ENCODE measurements at regions not wholly inside any gene's neighbourhood (a gene's known extent, or its start where the extent isn't known, plus 50 kb on each side); places are given as distances from the start of the nearest gene placed in this dataset.

GRCh38 chr9:110072597-110073355, 135.2 kb downstream of the C9orf152 start:
- Mint-ChIP-seq H3K9me3 (no peaks in the 10 kb centered on the region), H3K4me1 (peaks cover 0 to 52% (median 3%) of the 10 kb centered on the region in 7 donors), H3K36me3 (peaks cover 0 to 39% (median 0%) of the 10 kb centered on the region in 5 donors), H3K27ac (no peak overlapping the region), H3K4me3 (no peak overlapping the region), H3K27me3 (peaks cover 0 to 4% (median 0%) of the 10 kb centered on the region in 5 donors)
- DNase-seq (no peak), ATAC-seq (no peak)
- no peaks in the 10 kb centered on the region for H3K9me3 ChIP-seq (ENCODE audit: control insufficient read depth in 2 of 3, low read length in 3 of 3)
- POLR2A ChIA-PET: interaction anchor here (0.5 kb wide), 1 partner anchor 20 kb away, joined by 3 read pairs; no protein-coding TSS in a partner anchor
- H3K4me1 ChIP-seq (ENCODE audit: control insufficient read depth in 2 of 2, insufficient read depth in 2 of 2, low read length in 2 of 2): no peaks in the 10 kb centered on the region
- H3K27ac ChIP-seq (ENCODE audit: low read depth, low read length): no peak overlapping the region
- H3K36me3 ChIP-seq (ENCODE audit: control insufficient read depth in 2 of 3, insufficient read depth in 3 of 3, low read length in 3 of 3): no peaks in the 10 kb centered on the region
- H3K27me3 ChIP-seq (ENCODE audit: control insufficient read depth in 2 of 2, insufficient read depth in 2 of 2, low read length in 2 of 2): no peaks in the 10 kb centered on the region
- intact Hi-C loops (cut with micrococcal nuclease): no loop called here
- CTCF ChIA-PET: no interaction called here
- H3K4me3 ChIP-seq (ENCODE audit: low read length): no peak overlapping the region

GRCh38 chr9:110073356-110073905, 134.5 kb downstream of the C9orf152 start:
- no peaks in the 10 kb centered on the region for H3K9me3 ChIP-seq (ENCODE audit: control insufficient read depth in 2 of 3, low read length in 3 of 3)
- H3K27ac Mint-ChIP-seq: no peak overlapping the region
- H3K27ac ChIP-seq (ENCODE audit: low read depth, low read length): no peak overlapping the region
- H3K9me3 Mint-ChIP-seq: no peaks in the 10 kb centered on the region
- CTCF ChIA-PET: no interaction called here
- no peak overlapping the region for H3K4me3 Mint-ChIP-seq
- no peaks in the 10 kb centered on the region for H3K4me1 ChIP-seq (ENCODE audit: control insufficient read depth in 2 of 2, insufficient read depth in 2 of 2, low read length in 2 of 2)
- H3K36me3 Mint-ChIP-seq: peaks cover 0 to 34% (median 0%) of the 10 kb centered on the region in 5 donors
- DNase-seq (no peak), ATAC-seq (no peak)
- H3K4me1 Mint-ChIP-seq: peaks cover 0 to 48% (median 0%) of the 10 kb centered on the region in 7 donors
- no peaks in the 10 kb centered on the region for H3K27me3 ChIP-seq (ENCODE audit: control insufficient read depth in 2 of 2, insufficient read depth in 2 of 2, low read length in 2 of 2)
- no peak overlapping the region for H3K4me3 ChIP-seq (ENCODE audit: low read length)
- peaks cover 0 to 4% (median 0%) of the 10 kb centered on the region in 5 donors for H3K27me3 Mint-ChIP-seq
- no peaks in the 10 kb centered on the region for H3K36me3 ChIP-seq (ENCODE audit: control insufficient read depth in 2 of 3, insufficient read depth in 3 of 3, low read length in 3 of 3)
- intact Hi-C loops (cut with micrococcal nuclease): no loop called here
- POLR2A ChIA-PET: no interaction called here

GRCh38 chr9:110076894-110077725, 130.8 kb downstream of the C9orf152 start:
- H3K4me3 Mint-ChIP-seq: no peak overlapping the region
- DNase-seq (no peak), ATAC-seq (no peak)
- POLR2A ChIA-PET: no interaction called here
- H3K36me3 Mint-ChIP-seq: peaks cover 0 to 25% (median 0%) of the 10 kb centered on the region in 5 donors
- Histone ChIP-seq H3K27me3 (ENCODE audit: control insufficient read depth in 2 of 2, insufficient read depth in 2 of 2, low read length in 2 of 2) (no peaks in the 10 kb centered on the region), H3K4me1 (ENCODE audit: control insufficient read depth in 2 of 2, insufficient read depth in 2 of 2, low read length in 2 of 2) (no peaks in the 10 kb centered on the region), H3K9me3 (ENCODE audit: control insufficient read depth in 2 of 3, low read length in 3 of 3) (no peaks in the 10 kb centered on the region), H3K36me3 (ENCODE audit: control insufficient read depth in 2 of 3, insufficient read depth in 3 of 3, low read length in 3 of 3) (no peaks in the 10 kb centered on the region), H3K27ac (ENCODE audit: low read depth, low read length) (no peak overlapping the region), H3K4me3 (ENCODE audit: low read length) (no peak overlapping the region)
- no peaks in the 10 kb centered on the region for H3K9me3 Mint-ChIP-seq
- H3K27ac Mint-ChIP-seq: no peak overlapping the region
- CTCF ChIA-PET: interaction anchor here (0.7 kb wide), 1 partner anchor 9 kb away, joined by 5 read pairs; no protein-coding TSS in a partner anchor
- intact Hi-C loops (cut with micrococcal nuclease): no loop called here
- peaks cover 13 to 61% (median 17%) of the 10 kb centered on the region in 7 donors for H3K4me1 Mint-ChIP-seq
- peaks cover 0 to 4% (median 0%) of the 10 kb centered on the region in 5 donors for H3K27me3 Mint-ChIP-seq

GRCh38 chr9:110077925-110078324, 130.0 kb downstream of the C9orf152 start:
- Histone ChIP-seq H3K27me3 (ENCODE audit: control insufficient read depth in 2 of 2, insufficient read depth in 2 of 2, low read length in 2 of 2) (no peaks in the 10 kb centered on the region), H3K27ac (ENCODE audit: low read depth, low read length) (no peak overlapping the region), H3K36me3 (ENCODE audit: control insufficient read depth in 2 of 3, insufficient read depth in 3 of 3, low read length in 3 of 3) (no peaks in the 10 kb centered on the region), H3K4me1 (ENCODE audit: control insufficient read depth in 2 of 2, insufficient read depth in 2 of 2, low read length in 2 of 2) (no peaks in the 10 kb centered on the region), H3K9me3 (ENCODE audit: control insufficient read depth in 2 of 3, low read length in 3 of 3) (no peaks in the 10 kb centered on the region), H3K4me3 (ENCODE audit: low read length) (no peak overlapping the region)
- POLR2A ChIA-PET: interaction anchor here (1.2 kb wide), 1 partner anchor 8 kb away, joined by 3 read pairs; no protein-coding TSS in a partner anchor
- H3K4me1 Mint-ChIP-seq: peaks cover 13 to 60% (median 17%) of the 10 kb centered on the region in 7 donors
- intact Hi-C loops (cut with micrococcal nuclease): no loop called here
- no peak for DNase-seq
- no peaks in the 10 kb centered on the region for H3K9me3 Mint-ChIP-seq
- peaks cover 0 to 4% (median 0%) of the 10 kb centered on the region in 5 donors for H3K27me3 Mint-ChIP-seq
- no peak overlapping the region for H3K27ac Mint-ChIP-seq
- no peak overlapping the region for H3K4me3 Mint-ChIP-seq
- ATAC-seq: no peak
- CTCF ChIA-PET: interaction anchor here (0.7 kb wide), 1 partner anchor 10 kb away, joined by 5 read pairs; no protein-coding TSS in a partner anchor
- H3K36me3 Mint-ChIP-seq: peaks cover 0 to 20% (median 0%) of the 10 kb centered on the region in 5 donors

- Histone ChIP-seq H3K4me1 (ENCODE audit: control insufficient read depth in 2 of 2, insufficient read depth in 2 of 2, low read length in 2 of 2) (no peaks in the 10 kb centered on the region), H3K4me3 (ENCODE audit: low read length) (no peak overlapping the region), H3K36me3 (ENCODE audit: control insufficient read depth in 2 of 3, insufficient read depth in 3 of 3, low read length in 3 of 3) (no peaks in the 10 kb centered on the region), H3K9me3 (ENCODE audit: control insufficient read depth in 2 of 3, low read length in 3 of 3) (no peaks in the 10 kb centered on the region), H3K27me3 (ENCODE audit: control insufficient read depth in 2 of 2, insufficient read depth in 2 of 2, low read length in 2 of 2) (no peaks in the 10 kb centered on the region), H3K27ac (ENCODE audit: low read depth, low read length) (no peak overlapping the region)
- peaks cover 13 to 62% (median 17%) of the 10 kb centered on the region in 7 donors for H3K4me1 Mint-ChIP-seq
- H3K27ac Mint-ChIP-seq: no peak overlapping the region
- H3K9me3 Mint-ChIP-seq: no peaks in the 10 kb centered on the region
- CTCF ChIA-PET: no interaction called here
- intact Hi-C loops (cut with micrococcal nuclease): no loop called here
- POLR2A ChIA-PET: interaction anchor here (1.2 kb wide), 1 partner anchor 9 kb away, joined by 3 read pairs; no protein-coding TSS in a partner anchor
- H3K4me3 Mint-ChIP-seq: no peak overlapping the region
- H3K36me3 Mint-ChIP-seq: peaks cover 0 to 24% (median 0%) of the 10 kb centered on the region in 5 donors
- peaks cover 0 to 4% (median 0%) of the 10 kb centered on the region in 5 donors for H3K27me3 Mint-ChIP-seq
- DNase-seq: no peak
- ATAC-seq: no peak
Observed at GRCh38 chr9:110078604-110079003, 129.4 kb downstream of the C9orf152 start.

GRCh38 chr9:110081395-110081794, 126.6 kb downstream of the C9orf152 start:
- Histone ChIP-seq H3K9me3 (ENCODE audit: control insufficient read depth in 2 of 3, low read length in 3 of 3) (no peaks in the 10 kb centered on the region), H3K27me3 (ENCODE audit: control insufficient read depth in 2 of 2, insufficient read depth in 2 of 2, low read length in 2 of 2) (no peaks in the 10 kb centered on the region), H3K4me1 (ENCODE audit: control insufficient read depth in 2 of 2, insufficient read depth in 2 of 2, low read length in 2 of 2) (no peaks in the 10 kb centered on the region), H3K36me3 (ENCODE audit: control insufficient read depth in 2 of 3, insufficient read depth in 3 of 3, low read length in 3 of 3) (no peaks in the 10 kb centered on the region), H3K27ac (ENCODE audit: low read depth, low read length) (no peak overlapping the region), H3K4me3 (ENCODE audit: low read length) (no peak overlapping the region)
- Mint-ChIP-seq H3K27me3 (no peaks in the 10 kb centered on the region), H3K27ac (peak overlapping the region in 2 of 9 donors; percentile 15 to 85), H3K36me3 (peaks cover 0 to 23% (median 0%) of the 10 kb centered on the region in 5 donors), H3K9me3 (no peaks in the 10 kb centered on the region), H3K4me1 (peaks cover 13 to 64% (median 20%) of the 10 kb centered on the region in 7 donors), H3K4me3 (peak overlapping the region in 6 of 10 donors; percentile 1 to 69 (median 42))
- ChIA-PET POLR2A (no interaction called here), CTCF (no interaction called here)
- ATAC-seq (no peak), DNase-seq (no peak)
- intact Hi-C loops (cut with micrococcal nuclease): no loop called here

Data from naive thymus-derived CD4-positive, alpha-beta T cell (primary cell).